ENCODE measurements at regions not wholly inside any gene's neighbourhood (a gene's known extent, or its start where the extent isn't known, plus 50 kb on each side); places are given as distances from the start of the nearest gene placed in this dataset.

DNA sequence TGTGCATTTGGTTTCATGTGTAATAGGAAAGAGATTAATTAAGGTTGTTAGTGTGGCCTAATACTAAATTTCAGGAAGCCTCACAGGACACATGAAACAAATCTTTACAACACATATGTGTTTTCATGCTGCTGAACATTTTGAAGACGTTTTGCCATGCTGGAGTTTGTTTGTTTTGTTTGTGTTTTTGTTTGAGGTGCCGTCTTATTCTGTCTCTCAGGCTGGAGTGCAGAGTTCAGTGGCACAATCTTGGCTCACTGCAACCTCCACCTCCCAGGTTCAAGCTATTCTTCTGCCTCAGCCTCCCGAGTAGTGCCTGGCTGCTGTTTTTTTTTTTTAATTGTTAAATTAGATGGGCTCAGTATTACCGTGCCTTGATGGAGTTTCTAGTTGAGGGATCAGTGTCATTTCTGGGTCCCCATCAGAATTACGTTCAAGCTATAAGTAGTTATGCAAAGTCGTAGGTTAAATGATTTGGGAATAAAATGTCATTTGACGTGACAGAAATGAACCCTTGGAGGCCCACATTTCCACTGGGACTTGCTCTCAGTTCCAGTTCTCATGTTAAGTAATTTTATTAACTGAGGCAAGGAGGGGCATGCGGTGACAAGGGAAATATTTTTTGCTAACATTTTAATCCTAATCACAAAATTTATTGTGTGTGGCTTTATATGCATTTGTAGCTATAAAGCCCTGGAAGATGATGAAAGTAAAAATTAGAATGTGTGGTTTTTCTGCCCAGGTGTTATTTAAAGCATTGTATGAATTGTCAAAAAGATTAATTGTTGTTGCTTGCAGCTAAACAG is 196.9 kb downstream of the TM9SF2 start:
- no peak overlapping the region for H3K27ac ChIP-seq
- TF ChIP-seq CTCF (IDR thresholded peaks at IDR 0.05), result no peak
- no peak for DNase-seq (ENCODE audit: low spot score)
- H3K4me3 ChIP-seq, result no peak overlapping the region

DNA sequence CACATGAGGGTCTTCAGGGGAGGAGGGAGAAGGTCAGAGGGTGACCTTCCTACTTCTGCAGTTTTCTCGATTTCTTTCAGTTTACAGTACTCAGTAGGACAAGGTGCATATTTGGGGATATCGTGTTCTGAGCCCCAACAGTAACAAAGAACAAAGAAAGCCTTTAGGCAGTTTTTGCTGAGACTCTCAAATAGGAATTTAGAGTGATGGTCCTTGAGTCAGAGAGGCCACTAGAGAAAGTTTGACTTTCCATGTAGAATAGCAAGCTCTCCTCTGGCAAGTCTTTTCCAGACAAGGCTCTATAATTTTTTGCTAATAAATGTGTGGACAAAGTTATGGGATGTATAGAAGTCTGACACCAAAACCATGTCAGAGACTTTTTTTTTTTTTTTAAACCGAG is 194.6 kb downstream of the TM9SF2 start:
- no peak for TF ChIP-seq CTCF (IDR thresholded peaks at IDR 0.05)
- no peak for DNase-seq (ENCODE audit: low spot score)
- Histone ChIP-seq H3K27ac (no peak overlapping the region), H3K4me3 (no peak overlapping the region)

DNA sequence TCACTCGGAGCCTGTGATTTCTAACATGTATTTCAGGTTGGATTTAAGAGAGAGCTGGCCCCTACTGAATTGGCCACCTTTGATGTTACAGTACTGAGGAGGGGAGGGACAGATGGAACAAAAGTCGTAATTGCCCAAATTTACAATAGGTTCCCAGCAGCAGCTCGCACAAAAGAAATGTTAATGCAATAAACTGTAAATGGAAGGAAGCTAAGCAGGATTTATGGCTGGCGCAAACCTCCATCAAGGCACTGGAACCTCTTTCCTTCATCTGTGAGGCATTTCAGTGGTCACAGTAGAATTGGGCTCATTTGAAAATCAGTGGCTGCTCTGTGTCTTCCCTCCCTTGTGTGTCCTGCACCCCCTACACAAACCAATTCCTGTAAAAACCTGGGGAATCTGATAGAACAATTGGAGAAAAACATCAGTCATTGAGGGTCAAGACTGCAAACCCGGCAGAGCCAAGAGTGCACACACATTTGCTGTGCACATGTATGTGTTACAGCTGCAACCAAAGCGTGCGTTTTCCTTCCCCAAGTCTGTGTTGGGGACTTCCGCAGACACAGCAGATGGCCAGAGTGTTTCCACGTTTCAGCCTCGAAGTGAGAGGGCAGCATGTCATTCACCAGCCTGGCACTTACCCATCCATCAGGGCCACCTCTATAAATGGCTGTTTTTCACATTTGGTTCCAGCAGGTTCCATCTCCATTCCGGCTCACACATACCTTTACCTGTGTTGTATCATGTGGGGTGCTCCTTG is 192.8 kb downstream of the TM9SF2 start:
- no peak for DNase-seq (ENCODE audit: low spot score)
- Histone ChIP-seq H3K4me3 (no peak overlapping the region), H3K27ac (no peak overlapping the region)
- TF ChIP-seq CTCF (IDR thresholded peaks at IDR 0.05), result no peak

DNA sequence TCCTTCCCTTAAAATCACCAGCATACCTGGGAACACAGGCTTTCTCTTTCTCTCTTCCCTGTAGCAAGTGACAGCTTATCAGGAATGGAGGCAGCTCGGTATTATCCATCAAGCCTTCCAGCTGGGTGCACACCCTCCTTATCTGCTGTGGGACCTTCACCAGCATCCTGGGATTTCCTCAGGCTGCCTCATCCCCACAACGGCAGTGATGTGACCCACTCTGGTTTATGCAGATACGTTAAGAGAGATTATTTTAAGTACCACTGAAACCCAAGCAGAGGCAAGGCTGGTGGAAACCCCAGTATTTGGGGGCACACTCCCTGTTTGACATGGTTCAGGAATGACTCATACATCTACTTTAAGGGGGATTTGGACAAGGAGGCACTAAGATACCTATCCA is 192.1 kb downstream of the TM9SF2 start:
- no peak for TF ChIP-seq CTCF (IDR thresholded peaks at IDR 0.05)
- DNase-seq (ENCODE audit: low spot score), result no peak
- Histone ChIP-seq H3K4me3 (no peak overlapping the region), H3K27ac (no peak overlapping the region)

GRCh38 chr13:99692854-99693253 is 191.6 kb downstream of the TM9SF2 start:
- no peak overlapping the region for H3K27ac ChIP-seq
- no peak for DNase-seq (ENCODE audit: low spot score)
- no peak for TF ChIP-seq CTCF (IDR thresholded peaks at IDR 0.05)
- H3K4me3 ChIP-seq, result no peak overlapping the region

DNA sequence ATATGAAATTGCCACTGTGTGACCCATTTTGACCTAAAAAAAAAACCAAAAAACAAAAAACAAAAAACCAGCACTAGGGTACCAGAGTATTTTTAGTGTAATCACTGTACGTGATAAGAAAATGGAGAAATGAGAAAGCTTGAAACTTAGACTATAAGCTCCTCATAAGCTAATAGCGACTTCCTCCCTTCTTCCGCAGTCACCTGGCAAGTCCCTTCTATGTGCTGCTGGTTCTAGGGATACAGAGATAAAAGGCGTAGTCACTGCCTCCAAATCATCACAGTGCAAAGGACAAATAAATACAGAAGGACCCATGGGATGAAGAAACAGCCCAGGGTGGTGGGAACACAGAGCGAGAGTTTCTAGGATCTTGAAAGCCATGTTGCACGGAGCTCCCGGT is 190.3 kb downstream of the TM9SF2 start:
- H3K27ac ChIP-seq, result no peak overlapping the region
- TF ChIP-seq CTCF (IDR thresholded peaks at IDR 0.05), result no peak
- DNase-seq (ENCODE audit: low spot score), result no peak
- no peak overlapping the region for H3K4me3 ChIP-seq
